ENCODE measurements at regions not wholly inside any gene's neighbourhood (a gene's known extent, or its start where the extent isn't known, plus 50 kb on each side); places are given as distances from the start of the nearest gene placed in this dataset.

DNA sequence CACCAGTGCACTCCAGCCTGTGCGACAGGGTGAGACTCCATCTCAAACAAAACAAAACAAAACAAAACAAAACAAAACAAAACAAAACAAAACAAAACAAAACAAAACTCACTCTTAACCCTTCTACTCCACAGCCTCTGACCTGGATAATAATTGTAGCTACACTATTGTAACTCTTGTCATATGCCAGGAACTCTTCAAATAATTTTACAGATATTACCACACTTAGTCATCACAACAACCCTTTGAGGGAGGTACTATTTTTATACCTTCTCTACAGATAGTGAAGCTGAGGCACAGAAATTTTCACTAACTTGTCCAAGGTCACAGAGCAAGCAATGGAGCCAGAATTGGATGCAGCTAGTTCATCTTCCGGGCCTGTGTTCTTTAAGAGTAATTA lies 547.8 kb downstream of the ADGRL2 start:
- DNase-seq (ENCODE audit: low spot score) = no peak
- FAIRE-seq = no peak

DNA sequence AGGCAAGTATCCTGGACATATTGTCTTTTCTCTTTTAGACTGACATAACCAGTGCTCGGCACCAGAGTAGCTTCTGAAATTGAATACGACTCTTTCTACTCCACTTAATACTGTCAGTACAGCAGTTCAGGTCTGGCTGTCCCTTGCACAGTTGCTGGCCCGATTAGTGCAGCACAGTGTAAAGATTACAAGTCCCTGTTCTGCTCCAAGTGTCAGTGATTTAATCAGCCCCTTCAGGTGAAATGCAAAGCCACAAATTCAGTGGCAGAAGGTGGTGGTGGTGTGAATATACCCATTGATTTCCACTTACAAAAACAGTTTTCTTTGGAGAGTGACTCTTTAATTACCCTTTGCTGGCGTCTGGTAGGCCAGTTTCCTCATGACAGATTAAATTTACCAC lies 545.4 kb downstream of the ADGRL2 start:
- no peak for DNase-seq (ENCODE audit: low spot score)
- no peak for FAIRE-seq

DNA sequence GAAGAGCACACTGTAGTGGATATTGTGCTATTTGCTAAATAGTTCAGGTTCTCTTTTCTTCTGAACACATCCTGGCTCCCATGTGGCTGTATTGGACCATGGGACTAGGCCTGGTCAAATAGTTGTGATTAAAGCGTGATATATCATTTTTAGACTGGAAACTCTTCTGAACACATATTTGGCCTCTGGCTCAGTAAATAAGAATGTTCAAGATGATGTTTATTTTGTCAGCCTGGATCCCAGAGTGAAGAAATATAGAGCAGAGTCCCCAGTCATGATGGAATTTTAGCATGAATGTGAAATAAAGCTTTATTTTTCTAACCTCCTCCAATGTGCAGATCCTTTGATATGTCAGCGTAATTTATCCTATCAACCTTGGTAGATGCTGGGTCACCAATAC lies 542.6 kb downstream of the ADGRL2 start:
- no peak for DNase-seq (ENCODE audit: low spot score)
- FAIRE-seq = no peak

DNA sequence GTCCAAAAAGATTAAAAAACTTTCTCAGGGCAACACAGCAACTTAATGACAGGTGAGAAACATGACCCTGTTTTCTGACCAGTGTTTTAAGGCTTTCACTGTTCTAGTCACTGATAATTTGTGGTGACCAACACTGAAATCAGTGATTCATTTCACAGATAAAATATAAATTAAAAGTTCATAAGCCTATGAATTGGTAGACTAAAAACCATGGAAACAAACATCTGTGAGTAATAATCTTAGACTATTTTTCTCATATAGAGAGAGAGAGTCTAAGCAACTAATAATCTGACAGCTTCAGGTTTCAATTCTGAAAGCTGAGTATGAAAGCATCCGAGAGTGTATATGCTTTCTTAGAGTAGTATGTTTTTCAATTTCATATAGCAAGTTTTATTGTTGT lies 536.9 kb downstream of the ADGRL2 start:
- DNase-seq (ENCODE audit: low spot score) = no peak
- no peak for FAIRE-seq

DNA sequence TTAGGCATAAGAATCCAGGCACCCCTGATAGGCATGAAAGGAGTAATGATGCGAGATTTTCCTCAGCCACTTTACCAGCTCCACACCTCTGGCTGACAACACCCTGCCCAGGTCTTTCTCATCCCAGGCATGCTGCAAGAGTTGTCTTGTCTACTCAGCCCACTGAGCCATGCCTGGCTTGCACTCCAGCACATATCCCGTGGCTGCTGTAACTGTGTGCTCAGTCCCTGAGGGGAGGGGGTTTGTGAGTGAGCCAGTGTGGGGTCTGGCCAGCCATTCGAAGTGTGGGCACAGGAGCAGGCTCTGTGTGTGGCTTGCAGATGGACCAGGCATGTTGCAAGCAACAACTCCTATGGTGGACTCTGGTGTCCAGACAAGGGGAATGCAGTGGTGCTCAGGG lies 529.6 kb downstream of the ADGRL2 start:
- DNase-seq (ENCODE audit: low spot score) (no peak), FAIRE-seq (no peak)

DNA sequence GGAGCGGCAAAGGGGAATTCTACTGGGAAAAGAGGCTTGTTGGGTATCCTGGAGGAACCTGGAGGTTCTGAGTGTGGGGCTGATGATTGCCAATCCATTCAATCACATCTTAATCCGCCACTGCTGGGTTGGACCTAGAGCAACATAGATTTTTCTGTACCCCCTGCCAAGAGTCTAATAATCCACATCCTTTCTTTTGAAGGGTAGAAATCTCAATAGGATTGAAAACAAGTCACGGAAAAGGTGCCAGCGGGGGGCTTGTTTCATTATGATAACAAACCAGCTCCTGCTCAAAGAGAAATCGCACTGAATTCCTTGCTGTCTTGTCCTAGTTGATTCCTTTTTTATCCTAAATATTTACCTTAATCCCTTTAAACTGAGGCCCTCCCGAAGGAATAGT lies 528.5 kb downstream of the ADGRL2 start:
- FAIRE-seq = no peak
- no peak for DNase-seq (ENCODE audit: low spot score)

DNA sequence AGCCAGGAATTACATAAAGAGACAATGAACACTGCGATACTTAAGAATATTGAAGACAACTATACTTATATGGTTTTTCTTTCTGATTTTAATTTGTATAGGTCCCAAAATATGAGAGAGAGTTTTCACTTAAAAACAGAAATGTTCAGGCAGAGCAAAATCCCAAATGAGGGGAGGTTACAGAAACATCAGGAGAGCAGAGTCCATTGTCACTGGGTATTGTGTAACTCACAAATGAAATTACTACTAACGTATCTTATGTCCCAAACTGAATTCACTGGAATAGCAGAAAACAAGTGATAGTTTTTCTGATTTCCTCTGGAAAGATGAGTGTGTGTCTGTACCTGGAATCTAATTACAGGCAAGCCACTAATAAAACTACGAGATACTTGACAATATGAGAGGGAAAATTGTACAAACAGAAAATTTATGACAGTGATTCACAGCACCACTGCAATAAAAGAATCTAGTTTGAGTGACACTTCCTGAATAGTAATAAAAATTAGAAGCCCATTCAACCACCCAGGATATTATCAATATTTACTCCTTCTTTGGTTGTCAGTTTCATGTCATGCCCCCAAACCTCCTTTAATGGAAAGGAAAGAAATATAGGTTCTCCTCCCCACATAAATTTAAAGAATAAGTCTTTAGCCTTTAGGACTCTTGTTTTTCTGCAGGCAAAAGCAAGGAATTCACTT lies 522.6 kb downstream of the ADGRL2 start:
- DNase-seq (ENCODE audit: low spot score) (no peak), FAIRE-seq (no peak)

DNA sequence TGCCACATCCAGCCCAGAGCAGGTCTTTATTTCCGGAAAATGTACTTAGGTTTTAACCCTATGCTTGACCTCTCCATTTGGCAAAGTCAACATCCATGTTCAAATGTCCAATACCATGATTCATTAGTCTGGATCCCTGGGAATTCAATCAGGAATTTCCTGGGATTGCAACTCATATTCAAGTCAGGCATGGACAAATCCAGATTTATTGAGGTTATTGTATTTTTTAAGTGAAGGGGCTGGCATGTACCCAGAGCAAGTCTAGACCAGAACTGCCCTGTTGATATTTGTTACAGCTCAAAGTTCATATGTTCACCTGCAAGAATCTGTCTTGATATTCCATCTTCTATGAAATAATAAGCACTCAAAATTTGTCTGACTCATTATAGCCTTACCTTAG lies 521.1 kb downstream of the ADGRL2 start:
- DNase-seq (ENCODE audit: low spot score) (no peak), FAIRE-seq (no peak)

DNA sequence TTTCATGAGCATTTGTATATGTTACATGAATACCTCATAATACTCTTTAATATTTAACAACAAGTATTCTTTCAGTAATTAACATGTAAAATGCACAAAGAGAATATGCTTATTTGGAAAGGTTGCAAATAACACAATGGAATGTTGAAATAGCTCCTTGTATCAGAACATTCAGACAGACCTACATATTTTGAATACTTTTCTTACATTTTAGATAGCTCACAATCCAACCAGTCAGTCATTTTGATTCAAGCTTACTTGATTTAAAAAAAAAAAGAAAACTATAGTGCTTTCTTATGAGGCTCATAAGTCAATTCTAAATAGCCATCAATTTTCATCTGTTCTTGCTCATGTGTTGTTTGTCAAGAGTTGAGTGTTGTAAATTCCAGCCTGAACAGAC lies 518.8 kb downstream of the ADGRL2 start:
- no peak for FAIRE-seq

DNA sequence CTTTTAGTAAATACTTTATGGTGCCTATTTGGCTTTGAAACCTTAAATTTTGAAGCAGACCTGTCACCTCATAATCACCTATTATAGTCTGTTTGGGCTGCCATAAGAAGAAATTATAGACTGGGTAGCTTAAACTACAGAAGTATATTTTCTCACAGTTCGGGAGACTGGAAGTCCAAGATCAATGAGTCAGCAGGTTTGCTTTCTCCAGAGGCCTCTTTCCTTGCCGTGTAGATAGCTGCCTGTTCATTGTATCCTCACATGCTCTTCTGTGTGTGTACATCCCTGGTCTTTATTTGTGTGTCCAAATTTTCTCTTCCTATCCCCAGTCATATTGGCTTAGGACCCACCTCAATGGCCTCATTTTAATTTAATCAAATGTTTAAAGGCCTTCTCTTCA lies 518.2 kb downstream of the ADGRL2 start:
- FAIRE-seq = no peak
- no peak for DNase-seq (ENCODE audit: low spot score)

More for the DNA sequence above, 518.8 kb downstream of the ADGRL2 start:
- DNase-seq (ENCODE audit: low spot score) = no peak

DNA sequence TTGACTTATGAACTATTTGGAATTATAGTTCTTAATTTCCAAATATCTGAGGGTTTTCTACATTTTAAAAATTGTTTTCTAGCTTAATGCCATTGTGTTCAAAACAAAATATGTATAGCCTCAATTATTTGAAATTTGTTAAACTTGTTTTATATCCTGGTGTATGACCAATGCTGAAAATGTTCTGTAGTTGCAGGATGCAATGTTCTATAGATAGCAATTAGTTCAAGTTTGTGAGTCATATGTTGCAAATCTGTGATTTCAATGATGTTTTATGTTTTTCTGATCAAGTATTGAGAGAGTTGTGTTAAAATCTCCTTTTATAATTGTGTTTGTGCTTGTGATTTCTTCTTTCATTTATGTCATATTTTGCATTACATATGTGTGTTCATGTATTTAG lies 517.5 kb downstream of the ADGRL2 start:
- FAIRE-seq (no peak), DNase-seq (ENCODE audit: low spot score) (no peak)

DNA sequence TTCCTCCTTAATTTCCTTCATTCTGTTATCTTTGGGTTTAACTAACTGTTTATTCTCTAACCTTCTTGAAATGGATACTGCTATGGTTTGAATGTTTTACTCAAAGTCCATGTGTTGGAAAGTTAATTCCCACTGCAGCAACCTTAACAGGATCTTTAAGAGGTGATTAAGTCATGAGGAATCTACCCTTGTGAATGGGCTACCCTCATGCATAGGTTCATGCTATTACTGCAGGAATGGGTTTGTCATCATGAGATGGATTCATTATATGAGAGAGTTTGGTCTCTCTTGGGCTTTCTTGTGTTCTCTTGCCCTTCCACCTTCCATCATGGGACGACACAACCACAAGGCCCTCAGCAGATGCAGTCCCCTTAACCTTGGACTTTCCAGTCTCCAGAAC lies 516.9 kb downstream of the ADGRL2 start:
- DNase-seq (ENCODE audit: low spot score) (peak; percentile 8), FAIRE-seq (no peak)

DNA sequence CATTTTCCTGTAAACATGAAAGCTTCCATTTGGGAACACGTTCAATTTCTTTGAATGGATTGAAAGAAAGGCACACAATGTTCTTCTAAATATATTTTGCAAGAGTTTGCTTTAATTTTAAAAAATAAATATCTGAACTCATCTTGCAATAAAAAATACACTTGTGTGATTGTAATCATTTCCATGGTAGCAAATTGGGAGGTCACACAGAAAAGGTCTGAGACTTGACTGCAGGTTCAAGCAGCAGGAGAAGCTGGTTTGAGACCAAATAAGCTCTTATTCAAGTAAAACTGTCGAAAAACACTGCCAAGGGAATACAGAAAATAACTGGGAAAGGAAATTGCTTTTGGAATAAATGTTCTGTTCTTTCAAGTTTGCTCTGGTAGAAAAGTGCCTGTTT lies 498.9 kb downstream of the ADGRL2 start:
- DNase-seq (ENCODE audit: low spot score) = no peak
- no peak for FAIRE-seq

DNA sequence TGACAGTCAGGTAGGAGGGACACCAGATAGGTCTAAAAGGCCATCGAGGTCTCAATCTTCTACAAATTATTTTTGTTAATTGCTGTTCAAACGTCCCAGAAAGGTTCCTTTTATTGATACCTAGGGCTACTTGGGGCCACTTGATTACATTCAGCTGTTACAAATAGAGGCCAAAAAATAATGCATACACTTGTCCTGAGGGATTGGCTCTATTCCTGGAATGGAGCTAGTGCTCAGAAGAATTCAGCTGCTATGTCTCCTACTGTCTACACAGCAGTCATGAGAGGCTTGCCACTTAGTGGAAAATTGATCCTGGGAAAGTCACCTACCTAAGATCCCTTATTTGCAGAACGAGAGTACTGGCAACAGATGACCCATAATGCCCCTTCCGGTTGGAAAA lies 498.3 kb downstream of the ADGRL2 start:
- DNase-seq (ENCODE audit: low spot score) = no peak

DNA sequence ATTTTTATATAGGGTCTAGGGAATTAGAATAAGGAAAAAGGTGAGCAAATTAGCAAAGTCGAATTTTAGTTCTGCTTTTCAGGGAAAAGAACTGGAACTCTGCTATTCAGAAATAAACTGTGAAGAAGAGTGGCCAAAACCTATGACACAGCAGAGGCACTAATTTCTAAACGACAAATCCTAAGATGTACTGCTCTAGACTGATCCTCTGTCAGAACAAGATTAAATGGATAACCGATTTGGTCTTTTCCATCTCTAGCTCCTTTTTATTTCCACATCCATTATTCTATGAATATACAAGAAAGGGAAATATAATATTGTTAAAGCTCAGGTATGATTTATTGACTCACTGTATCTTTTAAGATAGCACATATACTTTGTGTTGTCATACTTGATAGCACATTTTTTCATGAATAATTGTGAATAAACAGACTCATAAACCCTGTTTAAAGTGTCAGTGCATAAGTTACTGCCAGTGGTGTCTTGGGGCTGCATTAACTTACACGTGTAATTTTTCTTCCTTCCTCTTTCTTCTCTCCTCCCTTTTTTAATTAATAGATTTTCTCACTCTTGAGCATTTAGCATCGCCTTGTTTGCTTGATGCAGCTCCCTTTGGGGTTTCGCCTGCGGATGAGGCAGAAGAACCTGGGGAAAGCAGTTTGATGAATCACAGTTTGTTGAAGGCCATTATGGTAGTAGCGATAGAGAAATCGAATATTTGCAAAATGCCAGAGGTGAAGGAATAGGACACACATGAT lies 496.6 kb downstream of the ADGRL2 start:
- FAIRE-seq = no peak
- DNase-seq (ENCODE audit: low spot score) = no peak

More for the DNA sequence above, 498.3 kb downstream of the ADGRL2 start:
- no peak for FAIRE-seq

DNA sequence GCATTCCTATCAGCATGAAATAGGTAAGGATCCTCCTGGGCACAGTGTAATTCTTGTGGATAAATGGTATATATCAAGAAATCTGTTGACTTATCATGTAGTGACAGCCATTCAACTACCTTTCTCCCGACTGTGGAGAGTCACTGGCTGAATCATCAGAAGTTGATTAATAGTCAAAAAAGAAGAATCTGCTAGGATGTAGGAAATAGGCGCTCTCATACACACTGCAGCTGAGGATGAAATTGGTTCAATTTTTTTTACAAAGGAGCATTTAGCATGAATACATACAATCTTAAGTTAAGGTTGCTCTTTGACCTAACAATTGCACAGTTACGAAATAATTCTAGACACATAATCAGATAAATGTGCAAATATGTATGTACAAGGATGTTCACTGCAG lies 486.8 kb downstream of the ADGRL2 start:
- no peak for DNase-seq (ENCODE audit: low spot score)
- FAIRE-seq = no peak

DNA sequence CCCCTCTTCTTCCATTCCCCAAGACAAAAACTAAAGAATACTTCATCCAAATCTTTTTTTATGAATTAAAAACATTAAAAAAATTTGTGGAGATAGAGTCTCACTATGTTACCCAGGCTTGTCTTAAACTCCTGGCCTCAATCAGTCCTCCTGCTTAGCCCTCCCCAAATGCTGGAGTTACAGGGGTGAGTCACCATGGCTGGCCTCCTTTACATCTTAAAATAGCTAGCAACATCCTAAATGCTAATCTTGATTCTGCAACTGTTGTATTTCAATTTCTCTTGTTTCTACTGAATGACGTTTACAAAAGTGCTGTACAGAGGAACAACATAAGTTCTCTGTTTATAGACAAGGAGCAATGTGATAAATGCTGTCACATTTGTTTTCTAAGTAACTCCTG lies 483.5 kb downstream of the ADGRL2 start:
- FAIRE-seq (no peak), DNase-seq (ENCODE audit: low spot score) (no peak)

DNA sequence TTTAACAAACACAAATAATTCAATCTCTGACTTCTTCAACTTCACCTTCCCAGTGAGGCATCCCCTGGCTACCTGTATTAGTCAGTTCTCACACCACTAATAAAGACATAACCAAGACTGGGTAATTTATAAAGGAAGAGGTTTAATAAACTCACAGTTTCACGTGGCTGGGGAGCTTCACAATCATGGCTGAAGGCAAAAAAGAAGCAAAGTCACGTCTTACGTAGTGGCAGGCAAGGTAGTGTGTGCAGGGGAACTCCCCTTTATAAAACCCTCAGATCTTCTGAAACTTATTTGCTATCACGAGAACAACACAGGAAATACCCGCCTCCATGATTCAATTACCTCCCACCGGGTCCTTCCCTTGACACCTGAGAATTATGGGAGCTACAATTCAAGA lies 478.5 kb downstream of the ADGRL2 start:
- DNase-seq (ENCODE audit: low spot score) (no peak), FAIRE-seq (no peak)

DNA sequence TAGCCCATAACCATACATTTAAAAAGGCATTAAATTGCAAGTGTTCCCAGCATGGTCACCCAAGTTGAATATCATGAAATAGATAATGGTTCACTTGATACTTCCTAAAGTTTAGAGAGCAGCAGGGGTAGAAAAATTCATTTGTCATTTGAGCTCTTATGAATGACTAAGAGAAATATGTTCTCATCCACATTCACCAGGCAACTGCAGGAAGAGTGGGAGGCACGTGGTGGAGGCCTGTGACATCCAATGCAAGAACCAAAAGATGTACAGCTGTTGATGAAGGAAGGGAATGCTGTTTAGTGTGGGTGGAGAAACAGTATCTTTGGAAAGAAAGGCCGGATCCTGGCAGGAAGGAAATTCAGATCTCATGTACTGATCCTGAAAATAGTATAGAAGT lies 473.1 kb downstream of the ADGRL2 start:
- FAIRE-seq (no peak), DNase-seq (ENCODE audit: low spot score) (no peak)

DNA sequence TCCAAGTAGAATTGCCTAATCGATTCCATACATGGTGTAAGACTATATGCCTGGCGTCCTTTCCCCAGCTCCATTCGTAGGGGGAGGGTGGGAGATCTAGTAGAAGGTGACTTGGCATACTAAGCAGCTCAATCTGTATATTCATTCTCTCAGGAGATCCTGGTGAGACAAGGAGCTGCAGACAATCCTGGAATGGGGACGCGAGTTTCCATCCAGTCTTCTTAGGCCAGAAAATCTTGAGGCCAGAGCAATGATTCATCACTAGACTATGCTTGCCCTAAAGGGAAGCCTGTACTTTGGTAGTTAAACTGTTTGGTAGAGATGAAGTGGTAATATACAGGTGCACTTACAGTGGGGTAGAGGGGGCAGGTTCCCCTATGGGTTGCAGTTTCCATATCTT lies 468.7 kb downstream of the ADGRL2 start:
- FAIRE-seq = no peak
- no peak for DNase-seq (ENCODE audit: low spot score)

DNA sequence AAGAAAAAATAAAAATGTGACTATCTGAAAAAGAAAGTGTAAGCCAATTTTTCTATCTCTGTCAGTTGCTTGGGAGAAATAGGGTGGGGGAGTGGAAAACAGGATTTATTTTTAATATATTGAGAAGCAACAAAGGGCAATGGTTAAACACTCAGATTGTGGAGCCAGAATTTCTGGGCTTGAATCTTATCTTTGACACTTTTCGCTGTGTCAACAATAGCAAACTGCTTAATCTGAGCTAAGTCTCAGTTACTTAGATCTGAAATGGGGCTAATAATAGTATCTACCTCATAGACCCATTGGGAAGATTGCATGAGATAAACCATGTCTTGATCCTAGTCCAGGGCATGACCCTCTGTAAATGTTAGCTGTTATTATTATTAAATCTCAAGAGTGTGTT lies 468.1 kb downstream of the ADGRL2 start:
- FAIRE-seq (no peak), DNase-seq (ENCODE audit: low spot score) (no peak)

DNA sequence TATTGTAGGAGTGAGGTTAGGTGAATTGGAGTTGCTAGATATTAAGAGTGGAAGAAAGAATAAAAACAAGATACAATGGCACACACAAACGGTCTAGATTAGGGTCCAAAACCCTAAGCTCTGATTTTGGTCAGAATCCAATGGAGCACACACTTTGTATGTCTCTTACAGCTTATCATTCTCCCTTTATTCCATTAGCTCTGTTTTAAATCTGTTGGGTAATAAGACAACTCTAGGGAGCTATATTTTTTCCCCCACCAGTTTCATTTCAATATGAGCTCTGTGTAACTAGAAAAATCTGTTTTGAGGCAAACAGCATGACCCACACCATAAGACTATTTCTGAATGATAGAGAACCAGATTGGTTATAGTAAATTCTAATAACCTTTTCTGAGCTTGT lies 465.6 kb downstream of the ADGRL2 start:
- FAIRE-seq (no peak), DNase-seq (ENCODE audit: low spot score) (no peak)

DNA sequence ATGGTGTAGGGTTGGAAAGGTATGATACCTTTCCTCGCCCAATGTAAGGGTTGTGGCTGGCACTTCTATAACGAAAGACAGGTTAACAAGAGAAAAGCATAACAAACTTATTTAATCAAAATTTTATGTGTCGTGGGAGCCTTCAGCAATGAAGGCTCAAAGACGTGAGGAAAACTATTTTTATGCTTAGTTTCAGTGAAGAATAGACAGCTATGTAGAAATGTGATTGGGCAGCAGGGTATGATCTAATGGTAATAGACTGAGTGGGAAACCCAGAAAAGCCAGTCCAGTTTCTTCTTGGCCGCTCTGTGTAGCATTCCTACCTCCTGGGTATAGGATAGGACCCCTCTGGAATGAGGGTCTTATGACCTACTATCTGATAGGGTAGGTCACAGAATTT lies 464.7 kb downstream of the ADGRL2 start:
- no peak for FAIRE-seq
- DNase-seq (ENCODE audit: low spot score) = no peak

Data from RCC 7860 (cell line).